HCT116 (cell line): ENCODE measurements at regions not wholly inside any gene's neighbourhood (a gene's known extent, or its start where the extent isn't known, plus 50 kb on each side); places are given as distances from the start of the nearest gene placed in this dataset.

Experiments used
- ATAC-seq: fragments of 200-7000 bp; cut with Tn5 transposase; 2 replicates; pipeline ENCODE4 v1.9.1; 2020; ENCODE audit warnings: mild to moderate bottlenecking, moderate library complexity
- BruUV-seq: library from RNA; stranded (reverse); fragments of 400-500 nt; replicated peaks from 2 replicates; lab custom pipeline; 2021; lab: Mats Ljungman, UMichigan
- CTCF ChIA-PET: fragments of 300-600 bp; sonication (Branson Sonifier 250); formaldehyde crosslinking; loops from one replicate; lab custom pipeline; 2021; ENCODE audit warnings: antibody characterized with exemption; lab: Charles Lee
- POLR2A ChIA-PET: fragments of 300-600, 350-600 bp; sonication (Branson Sonifier 250); formaldehyde crosslinking; loops from one replicate; lab custom pipeline; 2021; ENCODE audit warnings: antibody characterized with exemption; lab: Charles Lee
- RAD21 ChIA-PET, 2 experiments: fragments of 300-600 bp; sonication (Branson Sonifier 250); formaldehyde crosslinking; loops; one replicate each; lab custom pipeline; 2023; ENCODE audit warnings: low total read pairs in 2 of 2; ENCODE audit not compliant: uncharacterized antibody in 2 of 2, unreplicated experiment in 2 of 2, low non-redundant PET in 1 of 2; lab: Charles Lee
- DNase-seq: peaks from one replicate; pipeline ENCODE4 v3.0.0-alpha.2; 2010; ENCODE audit warnings: low read depth, low spot score
- H2AFZ ChIP-seq: fragments of 200-600 bp; shearing (Covaris generic), sonication (generic); 2 replicates; pipeline ENCODE4 v1.6.1; 2017; ENCODE audit warnings: low read depth, mixed run types, mixed read lengths, antibody characterized with exemption, low read length; ENCODE audit not compliant: poor library complexity, severe bottlenecking
- H3K27ac ChIP-seq: 2 replicates; pipeline ENCODE4 v1.5.1; 2012; ENCODE audit warnings: low read depth, low read length
- H3K27me3 ChIP-seq: fragments of 200-600 bp; sonication (generic); 2 replicates; pipeline ENCODE4 v1.6.1; 2016; ENCODE audit warnings: mixed run types, low read length, mixed read lengths; ENCODE audit not compliant: insufficient read depth
- H3K36me3 ChIP-seq, 2 experiments: fragments of 200-500 bp in 1 of 2; fragments of 200-600 bp in 1 of 2; sonication (Bioruptor generic) in 1 of 2; sonication (generic) in 1 of 2; 2 replicates each; pipeline versions ENCODE4 v1.5.1 to v1.6.1; 2014 to 2016; ENCODE audit warnings: low read length in 2 of 2, inconsistent platforms in 1 of 2, mixed read lengths in 1 of 2, mixed run types in 1 of 2; ENCODE audit not compliant: insufficient read depth in 2 of 2, control insufficient read depth in 1 of 2
- H3K4me1 ChIP-seq, 2 experiments: fragments of 200-600 bp in 1 of 2; sonication (generic) in 1 of 2; 2 replicates each; pipeline versions ENCODE4 v1.5.1 to v1.6.1; 2012 to 2017; ENCODE audit warnings: low read length in 2 of 2, inconsistent platforms in 1 of 2, mild to moderate bottlenecking in 1 of 2, mixed read lengths in 1 of 2, mixed run types in 1 of 2, moderate library complexity in 1 of 2; ENCODE audit not compliant: insufficient read depth in 2 of 2, control insufficient read depth in 1 of 2
- H3K4me2 ChIP-seq: fragments of 200-600 bp; sonication (generic); 2 replicates; pipeline ENCODE4 v1.6.1; 2017; ENCODE audit warnings: mixed run types, low read length, mixed read lengths
- H3K4me3 ChIP-seq, 2 experiments: fragments of 200-600 bp in 1 of 2; sonication (generic) in 1 of 2; replicated peaks in 1 of 2; 2 replicates each; pipeline ENCODE4 v1.5.1; 2011 to 2016; ENCODE audit warnings: low read length in 2 of 2, control low read depth in 1 of 2, low read depth in 1 of 2, mild to moderate bottlenecking in 1 of 2, mixed read lengths in 1 of 2, mixed run types in 1 of 2
- H3K79me2 ChIP-seq: fragments of 200-600 bp; sonication (generic); 2 replicates; pipeline ENCODE4 v1.6.1; 2017; ENCODE audit warnings: mild to moderate bottlenecking, mixed run types, low read length, moderate library complexity, mixed read lengths; ENCODE audit not compliant: insufficient read depth
- H3K9ac ChIP-seq: fragments of 200-600 bp; sonication (generic); 2 replicates; pipeline ENCODE4 v1.6.1; 2016; ENCODE audit warnings: low read length, mixed read lengths
- H3K9me2 ChIP-seq: fragments of 200-600 bp; sonication (generic), shearing (Covaris generic); 2 replicates; pipeline ENCODE4 v1.6.1; 2017; ENCODE audit warnings: mixed run types, mild to moderate bottlenecking, moderate library complexity; ENCODE audit not compliant: insufficient read depth
- H3K9me3 ChIP-seq, 2 experiments: fragments of 200-500 bp in 1 of 2; fragments of 200-600 bp in 1 of 2; sonication (Bioruptor generic) in 1 of 2; sonication (generic) in 1 of 2; 2 replicates each; pipeline ENCODE4 v1.6.1; 2014 to 2017; ENCODE audit warnings: low read length in 2 of 2, mixed read lengths in 2 of 2, inconsistent platforms in 1 of 2, low read depth in 1 of 2, mild to moderate bottlenecking in 1 of 2, mixed run types in 1 of 2, moderate library complexity in 1 of 2; ENCODE audit not compliant: control insufficient read depth in 1 of 2, insufficient read depth in 1 of 2
- H4K20me1 ChIP-seq: fragments of 200-600 bp; sonication (generic), shearing (Covaris generic); 2 replicates; pipeline ENCODE4 v1.6.1; 2017; ENCODE audit warnings: mixed run types, mild to moderate bottlenecking, moderate library complexity; ENCODE audit not compliant: insufficient read depth
- CBX3 ChIP-seq: IDR thresholded peaks from 2 replicates; pipeline ENCODE4 v1.6.1; 2012; ENCODE audit warnings: low read depth
- CEBPB ChIP-seq: IDR thresholded peaks from 2 replicates; pipeline ENCODE4 v1.6.1; 2012; ENCODE audit warnings: low read depth
- CTCF ChIP-seq, 3 experiments: fragments of 200-600 bp in 1 of 3; sonication (generic) in 1 of 3; IDR thresholded peaks in 2 of 3; conservative IDR thresholded peaks in 1 of 3; 2 replicates each; pipeline ENCODE4 v1.5.1; 2012 to 2017; ENCODE audit warnings: low read depth in 2 of 3, low read length in 2 of 3, antibody characterized with exemption in 1 of 3, borderline replicate concordance in 1 of 3, control low read depth in 1 of 3, mild to moderate bottlenecking in 1 of 3, mixed read lengths in 1 of 3, mixed run types in 1 of 3, moderate library complexity in 1 of 3; ENCODE audit not compliant: insufficient read depth in 1 of 3
- ELF1 ChIP-seq: IDR thresholded peaks from 2 replicates; pipeline ENCODE4 v1.6.1; 2012; ENCODE audit warnings: low read depth, borderline replicate concordance
- EZH2phosphoT487 ChIP-seq: fragments of 200-600 bp; IDR thresholded peaks from 2 replicates; pipeline ENCODE4 v1.6.1; 2018; ENCODE audit warnings: antibody characterized with exemption, borderline replicate concordance
- MAX ChIP-seq: IDR thresholded peaks from 2 replicates; pipeline ENCODE4 v1.6.1; 2012
- RAD21 ChIP-seq: IDR thresholded peaks from 2 replicates; pipeline ENCODE4 v1.6.1; 2012; ENCODE audit warnings: low read depth, mild to moderate bottlenecking
- SP1 ChIP-seq: IDR thresholded peaks from 2 replicates; pipeline ENCODE4 v1.6.1; 2012; ENCODE audit warnings: low read depth
- SRF ChIP-seq: IDR thresholded peaks from 2 replicates; pipeline ENCODE4 v1.6.1; 2012; ENCODE audit warnings: low read depth
- TCF7L2 ChIP-seq: IDR thresholded peaks from 2 replicates; pipeline ENCODE4 v1.7.0; 2011; ENCODE audit warnings: borderline replicate concordance, inconsistent platforms; ENCODE audit not compliant: insufficient read depth, insufficient read length; ENCODE audit errors: extremely low read depth
- YY1 ChIP-seq: IDR thresholded peaks from 2 replicates; pipeline ENCODE4 v1.6.1; 2011; ENCODE audit warnings: low read length, low read depth, moderate library complexity, mild to moderate bottlenecking; ENCODE audit not compliant: insufficient replicate concordance; ENCODE audit errors: extremely low read depth
- ZBTB33 ChIP-seq: IDR thresholded peaks from 2 replicates; pipeline ENCODE4 v1.6.1; 2011; ENCODE audit warnings: mild to moderate bottlenecking, low read length, moderate library complexity; ENCODE audit not compliant: insufficient replicate concordance; ENCODE audit errors: extremely low read depth
- ZFX ChIP-seq: fragments of 450-650 bp; IDR thresholded peaks from 2 replicates; pipeline ENCODE4 v1.6.1; 2017
- intact Hi-C: fragments of 100-400 bp; cut with micrococcal nuclease; formaldehyde crosslinking; loops from 2 replicates; pipeline ENCODE4 v1.10.0; 2022

GRCh38 chr2:128421286-128421685 lies 102.6 kb upstream of the HS6ST1 start:
- RAD21 ChIA-PET, result no interaction called here
- H3K9me3 ChIP-seq, result no peaks in the 10 kb centered on the region
- intact Hi-C loops, result no loop called here
- BruUV-seq, result no TSS peak
- CTCF ChIA-PET, result no interaction called here
- no peak for TF ChIP-seq YY1
- TF ChIP-seq SRF, result no peak
- no peak for TF ChIP-seq EZH2phosphoT487
- no peak for TF ChIP-seq CBX3
- TF ChIP-seq TCF7L2, result no peak
- no peak for TF ChIP-seq ZFX
- TF ChIP-seq ELF1, result no peak
- no peak for TF ChIP-seq RAD21
- no peak for TF ChIP-seq CEBPB
- no peaks in the 10 kb centered on the region for H3K9me2 ChIP-seq
- ATAC-seq (no peak), DNase-seq (no peak)
- no peaks in the 10 kb centered on the region for H3K79me2 ChIP-seq
- POLR2A ChIA-PET, result no interaction called here
- H3K4me1 ChIP-seq, result peaks cover 0 to 10% of the 10 kb centered on the region in 2 experiments; a peak in 1 of 4 replicates
- no peak overlapping the region for H3K4me3 ChIP-seq
- H2AFZ ChIP-seq, result no peak overlapping the region
- H4K20me1 ChIP-seq, result no peaks in the 10 kb centered on the region
- H3K36me3 ChIP-seq, result no peaks in the 10 kb centered on the region
- peaks cover 25% of the 10 kb centered on the region; the same call in 1 of the 2 replicates for H3K27me3 ChIP-seq
- no peak overlapping the region for H3K4me2 ChIP-seq
- no peak overlapping the region for H3K27ac ChIP-seq
- H3K9ac ChIP-seq, result no peak overlapping the region

- ChIA-PET POLR2A (no interaction called here), RAD21 (no interaction called here), CTCF (no interaction called here)
- no peak overlapping the region for H3K27ac ChIP-seq
- no peaks in the 10 kb centered on the region for H3K9me3 ChIP-seq
- H3K4me1 ChIP-seq, result peaks cover 0 to 10% of the 10 kb centered on the region in 2 experiments; a peak in 1 of 4 replicates
- no peak overlapping the region for H3K4me2 ChIP-seq
- no peaks in the 10 kb centered on the region for H4K20me1 ChIP-seq
- H3K4me3 ChIP-seq, result no peak overlapping the region
- H3K27me3 ChIP-seq, result peaks cover 25% of the 10 kb centered on the region; the same call in 1 of the 2 replicates
- no peak for ATAC-seq
- intact Hi-C loops, result no loop called here
- BruUV-seq, result no TSS peak
- H3K36me3 ChIP-seq, result no peaks in the 10 kb centered on the region
- H2AFZ ChIP-seq, result no peak overlapping the region
- no peaks in the 10 kb centered on the region for H3K79me2 ChIP-seq
- no peaks in the 10 kb centered on the region for H3K9me2 ChIP-seq
- no peak overlapping the region for H3K9ac ChIP-seq
- no peak for DNase-seq
- TF ChIP-seq SRF, result no peak
- no peak for TF ChIP-seq ZBTB33
- no peak for TF ChIP-seq MAX
- TF ChIP-seq CTCF (IDR thresholded peaks at IDR 0.05 in 2 of 3, conservative IDR thresholded peaks at IDR 0.05 in 1 of 3; ENCODE audit: borderline replicate concordance in 1 of 3, insufficient read depth in 1 of 3, low read depth in 2 of 3, low read length in 2 of 3), result no peak
- TF ChIP-seq TCF7L2, result no peak
- TF ChIP-seq ELF1, result no peak
- no peak for TF ChIP-seq SP1
These were observed 103.2 kb upstream of the HS6ST1 start for GRCh38 chr2:128421861-128422311.
